MV-4-11 (cell line): ENCODE measurements at regions not wholly inside any gene's neighbourhood (a gene's known extent, or its start where the extent isn't known, plus 50 kb on each side); places are given as distances from the start of the nearest gene placed in this dataset.
A peak's percentile ranks its signal among the peaks of the same experiment; 100 is the strongest.

Experiments used
- DNase-seq: peaks from one replicate; lab custom pipeline; 2025; lab: John Stamatoyannopoulos, UW

GRCh38 chr1:115492019-115492595 lies 149.7 kb upstream of the VANGL1 start:
- DNase-seq = no peak

- DNase-seq = no peak
These were observed 150.3 kb upstream of the VANGL1 start for GRCh38 chr1:115491298-115492018.

GRCh38 chr1:115479055-115479482 lies 141.0 kb upstream of the NGF start:
- no peak for DNase-seq

- no peak for DNase-seq
These were observed 139.0 kb upstream of the NGF start for GRCh38 chr1:115477071-115477470.

GRCh38 chr1:115476616-115477015 lies 138.6 kb upstream of the NGF start:
- DNase-seq = no peak

GRCh38 chr1:115475901-115476300 lies 137.9 kb upstream of the NGF start:
- no peak for DNase-seq

GRCh38 chr1:115475252-115475651 lies 137.2 kb upstream of the NGF start:
- DNase-seq = no peak

GRCh38 chr1:115473986-115474565 lies 136.0 kb upstream of the NGF start:
- DNase-seq = no peak

- DNase-seq = peak; percentile 81
These were observed 131.8 kb upstream of the NGF start for GRCh38 chr1:115469703-115470476.

GRCh38 chr1:115467790-115468189 lies 129.7 kb upstream of the NGF start:
- DNase-seq = no peak

GRCh38 chr1:115467196-115467595 lies 129.1 kb upstream of the NGF start:
- no peak for DNase-seq

- DNase-seq = no peak
These were observed 128.4 kb upstream of the NGF start for GRCh38 chr1:115466433-115466832.

GRCh38 chr1:115465802-115466363 lies 127.8 kb upstream of the NGF start:
- no peak for DNase-seq

GRCh38 chr1:115463347-115463746 lies 125.3 kb upstream of the NGF start:
- no peak for DNase-seq

- peak; percentile 8 for DNase-seq
These were observed 124.6 kb upstream of the NGF start for GRCh38 chr1:115462566-115463076.

GRCh38 chr1:115461526-115461925 lies 123.5 kb upstream of the NGF start:
- no peak for DNase-seq

GRCh38 chr1:115459161-115459560 lies 121.1 kb upstream of the NGF start:
- DNase-seq = no peak

- no peak for DNase-seq
These were observed 120.5 kb upstream of the NGF start for GRCh38 chr1:115458426-115459114.

GRCh38 chr1:115457289-115457688 lies 119.2 kb upstream of the NGF start:
- no peak for DNase-seq

GRCh38 chr1:115456441-115456961 lies 118.5 kb upstream of the NGF start:
- no peak for DNase-seq

GRCh38 chr1:115454837-115455511 lies 116.9 kb upstream of the NGF start:
- DNase-seq = no peak
